ENCODE measurements at regions not wholly inside any gene's neighbourhood (a gene's known extent, or its start where the extent isn't known, plus 50 kb on each side); places are given as distances from the start of the nearest gene placed in this dataset.

DNA sequence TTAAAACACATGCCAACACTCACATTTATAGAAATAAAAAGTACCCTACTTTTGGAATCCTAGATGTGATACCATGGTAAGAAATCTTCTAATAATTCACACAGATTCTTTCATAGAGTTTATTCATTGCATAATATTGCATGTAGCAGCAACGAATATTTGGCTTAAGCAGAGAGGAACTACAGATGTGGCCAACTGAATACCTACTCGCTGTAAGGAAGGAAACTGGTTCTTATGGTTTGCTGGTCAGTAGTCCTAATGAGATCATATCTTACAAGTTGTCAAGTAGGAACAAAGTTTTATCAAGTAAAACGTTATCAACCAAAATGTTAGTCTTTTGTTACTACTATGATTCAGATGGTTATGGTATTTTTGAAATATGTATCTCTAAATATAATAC lies 996.1 kb downstream of the PDHA2 start:
- DNase-seq, result no peak

GRCh38 chr4:96839441-96839840 lies 999.5 kb downstream of the PDHA2 start:
- DNase-seq, result no peak

DNA sequence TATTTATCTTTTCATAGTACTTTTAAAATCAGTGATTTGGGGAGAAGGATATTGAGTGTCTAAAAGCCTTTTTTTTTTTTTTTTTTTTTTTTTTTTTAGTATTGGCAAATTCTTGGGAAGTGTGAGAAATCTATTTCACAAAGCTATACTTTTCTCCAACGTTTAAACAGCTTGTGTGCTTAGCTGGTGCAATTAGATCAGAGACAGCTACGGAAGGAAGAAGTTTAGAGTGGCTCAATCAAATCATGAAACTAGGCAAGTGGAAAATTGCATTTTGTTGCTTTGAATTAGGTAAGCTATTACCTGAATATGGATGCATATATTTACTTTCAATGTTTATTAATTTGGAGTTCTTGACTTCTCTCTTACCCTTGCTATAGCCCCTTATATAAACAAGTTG lies 1001.9 kb downstream of the PDHA2 start:
- DNase-seq, result no peak

- no peak for DNase-seq
Measured at GRCh38 chr4:96844858-96845490, 1005.1 kb downstream of the PDHA2 start.

DNA sequence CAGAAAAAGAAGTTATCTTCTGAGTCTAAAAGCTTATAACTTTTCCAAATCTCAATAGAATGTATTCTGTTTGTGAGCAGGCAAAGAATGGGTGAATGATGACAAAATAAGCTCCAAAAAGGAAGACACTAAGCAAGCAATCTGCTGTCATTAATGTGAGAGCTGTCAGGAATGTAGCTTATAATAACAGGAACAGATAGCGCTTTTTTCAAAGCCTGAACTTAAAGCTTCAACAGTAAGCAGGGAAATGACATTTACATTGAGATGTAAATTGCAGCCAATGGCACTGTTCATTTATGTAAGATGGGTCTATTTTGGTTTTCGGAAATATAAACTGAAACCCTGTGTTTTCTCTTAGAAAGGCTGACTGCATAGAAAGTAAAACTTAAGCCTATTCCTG lies 1005.9 kb downstream of the PDHA2 start:
- DNase-seq, result no peak

GRCh38 chr4:96874657-96875056 lies 1034.8 kb downstream of the PDHA2 start:
- no peak for DNase-seq

- no peak for DNase-seq
Measured at GRCh38 chr4:96879527-96879926, 1039.6 kb downstream of the PDHA2 start.

- no peak for DNase-seq
Measured at GRCh38 chr4:96887857-96888256, 1048.0 kb downstream of the PDHA2 start.

DNA sequence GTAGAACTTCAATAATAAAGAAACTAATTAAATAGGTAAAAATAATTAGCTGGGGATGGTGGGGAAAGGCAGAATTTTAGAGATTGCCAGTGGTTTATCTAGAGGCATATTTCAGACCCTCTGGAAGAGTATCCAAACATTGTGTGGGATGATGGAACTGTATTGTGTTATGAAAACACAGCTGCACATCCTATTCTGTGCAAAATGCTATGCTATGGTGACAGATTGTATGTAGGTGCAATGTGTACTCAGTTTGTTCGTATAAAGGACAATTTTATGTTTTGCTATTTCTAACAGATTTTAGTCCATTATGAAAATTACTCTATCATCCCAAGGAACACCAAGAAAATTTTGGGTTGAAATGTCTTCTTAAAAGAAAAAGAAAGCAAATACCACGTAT lies 1054.7 kb downstream of the PDHA2 start:
- no peak for DNase-seq

DNA sequence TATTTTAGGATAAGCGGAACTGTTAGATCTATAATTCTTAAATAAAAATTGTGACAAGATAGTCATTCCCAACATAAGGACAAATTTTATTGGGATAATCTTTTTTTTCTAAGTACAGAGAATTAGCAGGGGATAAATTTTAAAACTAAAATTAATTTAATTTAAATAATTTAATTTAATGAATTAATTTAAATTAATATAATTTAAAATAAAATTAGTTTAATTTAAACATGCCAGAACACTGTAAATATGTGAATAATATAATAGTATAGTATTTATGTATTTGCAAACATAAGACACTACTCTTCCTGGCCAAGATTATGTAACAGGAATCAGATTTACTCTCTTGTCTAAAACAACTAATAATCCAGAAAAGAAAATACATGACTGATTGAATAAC lies 1055.9 kb downstream of the PDHA2 start:
- DNase-seq, result no peak

DNA sequence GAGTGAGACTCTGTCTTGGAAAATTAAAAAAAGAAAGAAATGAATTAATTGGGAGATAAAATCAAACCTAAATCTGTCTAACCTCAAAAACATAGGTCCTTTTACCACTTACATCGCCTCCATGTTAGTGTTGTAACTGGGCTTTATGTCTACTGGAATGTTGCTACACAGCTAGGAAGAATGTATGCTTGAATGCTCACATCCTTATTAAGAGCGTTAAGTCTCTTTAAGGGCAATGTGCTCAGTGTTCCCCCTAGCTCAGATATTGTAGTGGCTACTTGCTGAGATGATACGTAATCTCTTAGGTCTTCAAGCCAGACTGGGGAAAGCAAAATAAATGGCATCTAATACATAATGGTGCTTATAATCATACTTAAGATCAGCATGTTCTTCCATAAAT lies 1072.8 kb downstream of the PDHA2 start:
- DNase-seq, result no peak

DNA sequence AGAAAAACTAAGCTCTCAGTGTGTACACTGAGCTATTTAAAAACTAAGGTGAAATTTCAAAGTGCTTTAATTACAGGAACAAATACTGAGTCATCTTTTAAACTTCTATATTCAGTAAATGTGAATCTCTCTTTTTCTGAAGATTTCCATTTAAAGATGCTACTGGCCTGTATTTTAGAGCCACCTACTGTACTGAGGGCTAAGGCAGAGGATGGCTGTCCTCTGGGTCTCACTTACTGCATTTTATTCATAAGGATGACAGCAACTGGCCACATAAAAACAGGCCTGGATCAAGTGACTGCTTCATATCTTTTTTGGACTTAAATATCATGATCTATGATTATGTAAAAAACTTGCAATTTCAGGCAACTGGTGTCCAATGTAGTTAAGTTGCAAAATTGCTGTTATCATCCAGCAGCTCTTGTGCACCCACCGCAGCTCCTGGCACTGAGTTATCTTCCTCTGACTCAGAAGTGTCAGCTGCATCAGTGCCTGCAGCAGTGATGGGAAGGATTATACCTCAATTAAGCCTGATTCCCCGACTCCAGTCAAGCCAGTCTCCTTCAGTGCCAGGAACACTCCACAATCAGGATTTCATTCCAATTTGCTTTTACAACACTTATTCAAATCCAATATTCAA lies 1073.7 kb downstream of the PDHA2 start:
- no peak for DNase-seq

- DNase-seq, result no peak
Measured at GRCh38 chr4:96916711-96917110, 1076.8 kb downstream of the PDHA2 start.

GRCh38 chr4:96936886-96937285 lies 1097.0 kb downstream of the PDHA2 start:
- no peak for DNase-seq

- no peak for DNase-seq
Measured at GRCh38 chr4:96946552-96946951, 1106.7 kb downstream of the PDHA2 start.

GRCh38 chr4:96952610-96953009 lies 1112.7 kb downstream of the PDHA2 start:
- no peak for DNase-seq

GRCh38 chr4:96955226-96955625 lies 1115.3 kb downstream of the PDHA2 start:
- no peak for DNase-seq

- no peak for DNase-seq
Measured at GRCh38 chr4:96955691-96956090, 1115.8 kb downstream of the PDHA2 start.

GRCh38 chr4:96969455-96969854 lies 1129.6 kb downstream of the PDHA2 start:
- DNase-seq, result no peak

DNA sequence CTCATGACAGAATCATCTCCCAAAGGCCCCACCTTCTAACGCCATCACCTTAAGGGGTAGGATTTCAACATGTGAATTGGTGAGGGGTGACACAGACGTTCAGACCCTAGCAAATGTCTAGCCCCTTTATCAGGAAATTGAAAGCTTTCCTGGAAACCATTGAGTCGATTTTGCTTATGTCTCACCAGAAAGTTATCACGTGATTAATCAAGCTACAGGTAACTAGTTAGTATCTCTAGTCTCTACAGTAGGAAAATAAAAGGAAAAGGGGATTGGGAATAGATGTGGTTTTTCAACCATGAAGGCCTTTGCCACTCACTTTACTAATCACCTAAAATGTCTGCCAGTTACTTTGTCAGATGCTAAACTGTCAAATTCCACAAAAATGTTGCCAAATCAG lies 1133.0 kb downstream of the PDHA2 start:
- DNase-seq, result no peak

GRCh38 chr4:96974295-96974694 lies 1134.4 kb downstream of the PDHA2 start:
- no peak for DNase-seq

DNA sequence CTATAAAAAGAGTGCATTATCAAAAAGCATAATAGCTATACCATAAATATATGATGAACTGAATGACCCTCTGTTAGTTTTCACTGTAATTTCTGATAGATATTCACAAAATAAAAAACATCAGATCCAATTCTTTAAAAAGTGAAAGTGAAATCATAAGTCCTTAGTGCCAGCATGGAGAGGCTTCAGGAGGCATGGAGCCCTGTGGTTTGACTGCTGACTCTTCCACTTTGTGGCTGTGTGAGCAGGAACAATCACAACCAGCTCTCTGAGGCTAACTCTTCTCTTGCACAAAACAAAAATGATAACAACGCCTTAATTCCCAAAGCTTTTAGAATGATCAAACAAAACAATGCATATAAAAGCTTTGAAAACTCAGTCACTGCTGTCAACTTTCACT lies 1143.9 kb downstream of the PDHA2 start:
- no peak for DNase-seq

GRCh38 chr4:96986816-96987215 lies 1146.9 kb downstream of the PDHA2 start:
- DNase-seq, result no peak

GRCh38 chr4:96991083-96991482 lies 1151.2 kb downstream of the PDHA2 start:
- no peak for DNase-seq

DNA sequence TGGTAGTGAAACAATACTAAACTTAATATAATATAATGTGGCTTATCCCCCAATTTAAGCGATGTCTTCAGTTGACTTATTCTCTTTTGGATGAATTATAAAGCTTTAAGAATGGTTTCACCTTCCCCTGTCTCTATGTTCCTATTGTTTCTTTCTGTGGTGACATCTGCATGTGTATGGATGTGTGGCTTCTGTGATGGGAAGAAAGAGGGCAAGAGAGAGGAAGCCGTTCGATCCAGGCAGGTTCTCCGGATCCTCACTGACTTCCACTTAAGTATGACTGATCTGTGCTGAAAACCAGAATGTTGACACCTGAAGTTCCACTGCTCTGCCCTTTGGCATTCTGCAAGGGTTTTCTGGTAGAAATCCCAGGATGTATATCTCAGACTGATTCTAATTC lies 1150.8 kb downstream of the STPG2 start:
- no peak for DNase-seq

Data from midbrain (tissue), 1 donor.